GM21381 (cell line): ENCODE measurements at regions not wholly inside any gene's neighbourhood (a gene's known extent, or its start where the extent isn't known, plus 50 kb on each side); places are given as distances from the start of the nearest gene placed in this dataset.
"Not testable (repeated sequence)": the region's sequence is repeated elsewhere in the genome, so short reads cannot be mapped to it uniquely, and the experiment has no call there.

ENCODE experiments used
- ATAC-seq: cut with Tn5 transposase; IDR thresholded peaks from one replicate; pipeline ENCODE4 v1.9.1; 2021; ENCODE audit warnings: mild to moderate bottlenecking, moderate library complexity; ENCODE audit not compliant: unreplicated experiment

GRCh38 chr7:81887098-81888090, 117.5 kb upstream of the HGF start:
- ATAC-seq: no peak

- no peak for ATAC-seq
Measured at GRCh38 chr7:81886211-81886764, 116.4 kb upstream of the HGF start.

GRCh38 chr7:81884817-81885216, 115.0 kb upstream of the HGF start:
- ATAC-seq: no peak

- ATAC-seq: peak; percentile 45
Measured at GRCh38 chr7:81883801-81884393, 114.0 kb upstream of the HGF start.

- no peak for ATAC-seq
Measured at GRCh38 chr7:81882086-81882485, 112.2 kb upstream of the HGF start.

GRCh38 chr7:81877890-81878289, 108.0 kb upstream of the HGF start:
- no peak for ATAC-seq

GRCh38 chr7:81873559-81873958, 103.7 kb upstream of the HGF start:
- ATAC-seq: no peak

GRCh38 chr7:81871606-81872265, 101.9 kb upstream of the HGF start:
- ATAC-seq: no peak

- no peak for ATAC-seq
Measured at GRCh38 chr7:81870608-81871007, 100.8 kb upstream of the HGF start.

- no peak for ATAC-seq
Measured at GRCh38 chr7:81869670-81870069, 99.8 kb upstream of the HGF start.

- no peak for ATAC-seq
Measured at GRCh38 chr7:81865754-81866153, 95.9 kb upstream of the HGF start.

- ATAC-seq: no peak
Measured at GRCh38 chr7:81859433-81859832, 89.6 kb upstream of the HGF start.

- ATAC-seq: not testable (repeated sequence)
Measured at GRCh38 chr7:81858820-81859219, 89.0 kb upstream of the HGF start.

- ATAC-seq: no peak
Measured at GRCh38 chr7:81857385-81857784, 87.5 kb upstream of the HGF start.

GRCh38 chr7:81854518-81854917, 84.7 kb upstream of the HGF start:
- ATAC-seq: no peak

- ATAC-seq: no peak
Measured at GRCh38 chr7:81852701-81853100, 82.9 kb upstream of the HGF start.

- ATAC-seq: no peak
Measured at GRCh38 chr7:81851413-81851812, 81.6 kb upstream of the HGF start.

GRCh38 chr7:81846398-81846797, 76.6 kb upstream of the HGF start:
- no peak for ATAC-seq

GRCh38 chr7:81845744-81846241, 75.9 kb upstream of the HGF start:
- peak; percentile 82 for ATAC-seq

- not testable (repeated sequence) for ATAC-seq
Measured at GRCh38 chr7:81843657-81844056, 73.8 kb upstream of the HGF start.

- ATAC-seq: no peak
Measured at GRCh38 chr7:81842361-81842760, 72.5 kb upstream of the HGF start.
